ENCODE measurements at regions not wholly inside any gene's neighbourhood (a gene's known extent, or its start where the extent isn't known, plus 50 kb on each side); places are given as distances from the start of the nearest gene placed in this dataset.

GRCh38 chr1:194495434-194495833 lies 1309.0 kb upstream of the B3GALT2 start:
- FAIRE-seq, result no peak
- no peak for TF ChIP-seq EHMT2 (IDR thresholded peaks at IDR 0.05; ENCODE audit: low read depth)
- TF ChIP-seq NFE2L2 (conservative IDR thresholded peaks at IDR 0.05; ENCODE audit: low read length), result no peak
- TF ChIP-seq BHLHE40 (IDR thresholded peaks at IDR 0.05; ENCODE audit: low read depth, low read length), result no peak
- TF ChIP-seq, protein P1, sequence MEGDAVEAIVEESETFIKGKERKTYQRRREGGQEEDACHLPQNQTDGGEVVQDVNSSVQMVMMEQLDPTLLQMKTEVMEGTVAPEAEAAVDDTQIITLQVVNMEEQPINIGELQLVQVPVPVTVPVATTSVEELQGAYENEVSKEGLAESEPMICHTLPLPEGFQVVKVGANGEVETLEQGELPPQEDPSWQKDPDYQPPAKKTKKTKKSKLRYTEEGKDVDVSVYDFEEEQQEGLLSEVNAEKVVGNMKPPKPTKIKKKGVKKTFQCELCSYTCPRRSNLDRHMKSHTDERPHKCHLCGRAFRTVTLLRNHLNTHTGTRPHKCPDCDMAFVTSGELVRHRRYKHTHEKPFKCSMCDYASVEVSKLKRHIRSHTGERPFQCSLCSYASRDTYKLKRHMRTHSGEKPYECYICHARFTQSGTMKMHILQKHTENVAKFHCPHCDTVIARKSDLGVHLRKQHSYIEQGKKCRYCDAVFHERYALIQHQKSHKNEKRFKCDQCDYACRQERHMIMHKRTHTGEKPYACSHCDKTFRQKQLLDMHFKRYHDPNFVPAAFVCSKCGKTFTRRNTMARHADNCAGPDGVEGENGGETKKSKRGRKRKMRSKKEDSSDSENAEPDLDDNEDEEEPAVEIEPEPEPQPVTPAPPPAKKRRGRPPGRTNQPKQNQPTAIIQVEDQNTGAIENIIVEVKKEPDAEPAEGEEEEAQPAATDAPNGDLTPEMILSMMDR (IDR thresholded peaks at IDR 0.05), result no peak
- TF ChIP-seq RCOR1 (IDR thresholded peaks at IDR 0.05; ENCODE audit: low read depth, low read length), result no peak
- TF ChIP-seq ESRRA (IDR thresholded peaks at IDR 0.05; ENCODE audit: borderline replicate concordance, low read length), result no peak
- no peak for TF ChIP-seq CHD2 (IDR thresholded peaks at IDR 0.05; ENCODE audit: low read length, partially characterized antibody)
- no peak for TF ChIP-seq POLR2AphosphoS2 (conservative IDR thresholded peaks at IDR 0.05; ENCODE audit: low read length)
- no peak for TF ChIP-seq TFCP2L1 (CRISPR knock-in tag; IDR thresholded peaks at IDR 0.05)
- no peak for TF ChIP-seq RNF2 (IDR thresholded peaks at IDR 0.05; ENCODE audit: borderline replicate concordance, low read depth)
- TF ChIP-seq HOXA7 (CRISPR knock-in tag; IDR thresholded peaks at IDR 0.05), result no peak
- TF ChIP-seq CBX2 (IDR thresholded peaks at IDR 0.05; ENCODE audit: borderline replicate concordance, low read depth), result no peak
- no peak for TF ChIP-seq CBX8 (IDR thresholded peaks at IDR 0.05)
- TF ChIP-seq ZC3H11A (IDR thresholded peaks at IDR 0.05), result no peak
- no peak overlapping the region for H3K4me2 ChIP-seq
- H3K9me3 ChIP-seq, result no peaks in the 10 kb centered on the region
- ATAC-seq, result no peak
- no peak overlapping the region for H3K4me3 ChIP-seq
- 25% methylated on average over 1 of the region's 1 CpG for WGBS (ENCODE audit: missing lambda C conversion rate)
- CTCF ChIA-PET, result no interaction called here
- H3K4me1 ChIP-seq, result no peaks in the 10 kb centered on the region
- H3K27ac ChIP-seq, result no peak overlapping the region
- no peak for DNase-seq (ENCODE audit: low read depth in 1 of 2, low spot score in 1 of 2)
- POLR2A ChIA-PET, result no interaction called here

GRCh38 chr1:194487172-194487571 lies 1300.8 kb upstream of the B3GALT2 start:
- DNase-seq (ENCODE audit: low read depth in 1 of 2, low spot score in 1 of 2) (no peak), ATAC-seq (no peak), FAIRE-seq (no peak)
- no peak for TF ChIP-seq ZSCAN20 (CRISPR knock-in tag; IDR thresholded peaks at IDR 0.05)
- TF ChIP-seq JUNB (IDR thresholded peaks at IDR 0.05), result no peak
- TF ChIP-seq MYC (IDR thresholded peaks at IDR 0.05; ENCODE audit: borderline replicate concordance, low read length), result no peak
- no peak for TF ChIP-seq GATA3 (IDR thresholded peaks at IDR 0.05; ENCODE audit: borderline replicate concordance)
- TF ChIP-seq RARB (CRISPR knock-in tag; IDR thresholded peaks at IDR 0.05), result no peak
- TF ChIP-seq RNF2 (IDR thresholded peaks at IDR 0.05; ENCODE audit: borderline replicate concordance, low read depth), result no peak
- TF ChIP-seq CHD2 (IDR thresholded peaks at IDR 0.05; ENCODE audit: low read length, partially characterized antibody), result no peak
- TF ChIP-seq CBX8 (IDR thresholded peaks at IDR 0.05), result no peak
- TF ChIP-seq HEYL (CRISPR knock-in tag; IDR thresholded peaks at IDR 0.05), result no peak
- no peak for TF ChIP-seq RFX5 (IDR thresholded peaks at IDR 0.05)
- TF ChIP-seq ELK1 (IDR thresholded peaks at IDR 0.05; ENCODE audit: low read depth, low read length), result no peak
- TF ChIP-seq HOXA7 (CRISPR knock-in tag; IDR thresholded peaks at IDR 0.05), result no peak
- no peak for TF ChIP-seq SREBF2 (IDR thresholded peaks at IDR 0.05)
- no peak for TF ChIP-seq ESRRA (IDR thresholded peaks at IDR 0.05; ENCODE audit: borderline replicate concordance, low read length)
- WGBS (ENCODE audit: missing lambda C conversion rate), result 29% methylated on average over 4 of the region's 4 CpGs
- H3K9me3 ChIP-seq, result no peaks in the 10 kb centered on the region; the same call in 2 of the 3 replicates
- H3K4me3 ChIP-seq, result no peak overlapping the region
- H3K27ac ChIP-seq, result no peak overlapping the region
- H3K4me1 ChIP-seq, result no peaks in the 10 kb centered on the region
- H3K4me2 ChIP-seq, result no peak overlapping the region
- ChIA-PET POLR2A (no interaction called here), CTCF (no interaction called here)

DNA sequence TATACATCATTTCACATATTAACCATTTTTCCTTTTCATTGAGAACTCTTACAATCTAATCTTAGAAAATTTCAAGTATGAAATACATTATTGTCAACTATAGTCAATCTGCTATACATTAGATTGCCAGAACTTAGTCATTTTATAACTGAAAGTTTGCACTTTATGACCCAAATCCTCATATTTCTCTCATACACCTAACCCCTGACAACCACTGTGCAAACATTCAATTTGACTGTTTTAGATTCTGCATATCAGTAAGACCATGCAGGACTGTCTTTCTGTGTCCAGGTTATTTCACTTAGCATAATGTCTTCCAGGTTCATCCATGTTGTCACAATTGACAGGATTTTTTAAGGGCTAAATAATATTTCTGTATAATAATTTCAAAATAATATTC lies 1299.0 kb upstream of the B3GALT2 start:
- no peak for FAIRE-seq
- H3K27ac ChIP-seq, result no peak overlapping the region

More for the DNA sequence above, 1299.0 kb upstream of the B3GALT2 start:
- Histone ChIP-seq H3K9me3 (no peaks in the 10 kb centered on the region; the same call in 2 of the 3 replicates), H3K4me2 (no peak overlapping the region), H3K4me3 (no peak overlapping the region), H3K4me1 (no peaks in the 10 kb centered on the region)
- ChIA-PET POLR2A (no interaction called here), CTCF (no interaction called here)
- DNase-seq (ENCODE audit: low read depth in 1 of 2, low spot score in 1 of 2) (no peak), ATAC-seq (no peak)
- no peak for TF ChIP-seq ZNF302 (CRISPR knock-in tag; IDR thresholded peaks at IDR 0.05)
- TF ChIP-seq CBX2 (IDR thresholded peaks at IDR 0.05; ENCODE audit: borderline replicate concordance, low read depth), result no peak
- TF ChIP-seq, protein P2, sequence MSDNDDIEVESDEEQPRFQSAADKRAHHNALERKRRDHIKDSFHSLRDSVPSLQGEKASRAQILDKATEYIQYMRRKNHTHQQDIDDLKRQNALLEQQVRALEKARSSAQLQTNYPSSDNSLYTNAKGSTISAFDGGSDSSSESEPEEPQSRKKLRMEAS (IDR thresholded peaks at IDR 0.05), result no peak
- TF ChIP-seq JUN (IDR thresholded peaks at IDR 0.05), result no peak

Data from A549 (cell line).